Activated naive CD4-positive, alpha-beta T cell treated with anti-CD3 and anti-CD28 coated beads for 36 hours (primary cell): ENCODE measurements at regions not wholly inside any gene's neighbourhood (a gene's known extent, or its start where the extent isn't known, plus 50 kb on each side); places are given as distances from the start of the nearest gene placed in this dataset.
"Not testable (repeated sequence)": the region's sequence is repeated elsewhere in the genome, so short reads cannot be mapped to it uniquely, and the experiment has no call there.

ENCODE experiments used
- CTCF ChIA-PET: fragments of 350-600 bp; sonication (Branson Sonifier 250); formaldehyde crosslinking; loops from one replicate; lab custom pipeline; 2021; ENCODE audit warnings: antibody characterized with exemption; lab: Charles Lee
- DNase-seq: peaks from one replicate; pipeline ENCODE4 v3.0.0-alpha.2; 2020
- H3K27ac Mint-ChIP-seq: one replicate; pipeline ENCODE4 v1.8.0; 2021; ENCODE audit warnings: mild to moderate bottlenecking, mixed read lengths
- H3K27me3 Mint-ChIP-seq: one replicate; pipeline ENCODE4 v1.8.0; 2021; ENCODE audit warnings: low read depth, mixed read lengths
- H3K36me3 Mint-ChIP-seq: one replicate; pipeline ENCODE4 v1.8.0; 2021; ENCODE audit warnings: low read depth, mixed read lengths
- H3K4me1 Mint-ChIP-seq: one replicate; pipeline ENCODE4 v1.8.0; 2021; ENCODE audit warnings: low read depth, mixed read lengths
- H3K4me3 Mint-ChIP-seq: one replicate; pipeline ENCODE4 v1.8.0; 2021; ENCODE audit warnings: mild to moderate bottlenecking, moderate library complexity, mixed read lengths
- H3K9me3 Mint-ChIP-seq: one replicate; pipeline ENCODE4 v1.8.0; 2021; ENCODE audit warnings: mixed read lengths
- intact Hi-C: fragments of 100-400 bp; cut with micrococcal nuclease; formaldehyde crosslinking; loops from one replicate; pipeline ENCODE4 v1.15.1; 2023

GRCh38 chr5:57989378-57989777 lies 470.5 kb downstream of the PLK2 start:
- Mint-ChIP-seq H3K4me1 (no peaks in the 10 kb centered on the region), H3K36me3 (no peaks in the 10 kb centered on the region), H3K27me3 (peaks cover 5% of the 10 kb centered on the region), H3K4me3 (no peak overlapping the region), H3K9me3 (no peaks in the 10 kb centered on the region), H3K27ac (no peak overlapping the region)
- CTCF ChIA-PET = no interaction called here
- no peak for DNase-seq
- intact Hi-C loops = no loop called here

DNA sequence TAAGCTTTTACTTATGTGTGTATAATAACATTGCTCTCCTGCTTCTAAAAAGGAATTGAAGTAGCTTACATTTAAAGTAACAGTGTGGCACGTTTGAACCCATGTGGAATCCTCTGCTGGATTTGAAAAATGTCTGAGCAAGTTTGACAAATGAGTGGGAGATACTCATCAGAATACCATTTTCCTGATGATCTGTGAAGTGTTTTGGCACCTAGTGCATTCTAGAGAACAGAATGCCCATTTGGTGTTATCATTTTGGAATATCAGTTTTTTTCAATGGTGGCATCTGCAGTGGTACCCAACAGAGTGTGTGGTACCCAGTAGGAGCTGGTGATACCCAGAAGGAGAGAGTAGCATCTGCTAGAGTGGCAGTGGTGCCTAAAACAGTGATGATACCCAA lies 471.1 kb downstream of the PLK2 start:
- Mint-ChIP-seq H3K27ac (no peak overlapping the region), H3K36me3 (no peaks in the 10 kb centered on the region), H3K4me3 (no peak overlapping the region), H3K9me3 (no peaks in the 10 kb centered on the region), H3K4me1 (no peaks in the 10 kb centered on the region), H3K27me3 (peaks cover 5% of the 10 kb centered on the region)
- CTCF ChIA-PET = no interaction called here
- intact Hi-C loops = no loop called here
- DNase-seq = no peak

DNA sequence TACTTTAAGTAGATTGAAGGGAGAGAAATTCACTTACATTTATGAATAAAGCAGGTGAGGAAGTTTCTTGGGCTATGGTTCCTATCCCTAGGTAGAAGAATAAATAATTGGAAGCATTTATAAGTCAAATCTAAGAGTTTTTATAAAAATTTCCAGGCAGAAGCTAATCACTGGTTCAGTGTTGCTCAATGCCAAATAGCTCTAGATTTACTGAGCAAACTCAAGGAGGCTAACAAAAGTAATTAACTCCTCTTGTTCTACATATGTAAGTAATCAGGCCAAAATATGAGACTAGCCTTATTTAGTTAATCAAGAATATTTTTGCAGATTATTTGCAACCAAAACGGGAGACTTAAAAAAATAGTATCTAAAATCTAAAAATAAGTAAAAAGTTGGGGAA lies 472.3 kb downstream of the PLK2 start:
- no peak overlapping the region for H3K4me3 Mint-ChIP-seq
- no peak for DNase-seq
- intact Hi-C loops = no loop called here
- peaks cover 3% of the 10 kb centered on the region for H3K27me3 Mint-ChIP-seq
- no peaks in the 10 kb centered on the region for H3K36me3 Mint-ChIP-seq
- CTCF ChIA-PET = no interaction called here
- H3K4me1 Mint-ChIP-seq = no peaks in the 10 kb centered on the region
- no peaks in the 10 kb centered on the region for H3K9me3 Mint-ChIP-seq
- no peak overlapping the region for H3K27ac Mint-ChIP-seq

GRCh38 chr5:57986761-57987341 lies 473.0 kb downstream of the PLK2 start:
- H3K27ac Mint-ChIP-seq = no peak overlapping the region
- no peak overlapping the region for H3K4me3 Mint-ChIP-seq
- no peak for DNase-seq
- H3K9me3 Mint-ChIP-seq = no peaks in the 10 kb centered on the region
- no peaks in the 10 kb centered on the region for H3K4me1 Mint-ChIP-seq
- no peaks in the 10 kb centered on the region for H3K36me3 Mint-ChIP-seq
- CTCF ChIA-PET = no interaction called here
- H3K27me3 Mint-ChIP-seq = peaks cover 3% of the 10 kb centered on the region
- intact Hi-C loops = no loop called here

- no peaks in the 10 kb centered on the region for H3K27me3 Mint-ChIP-seq
- H3K9me3 Mint-ChIP-seq = no peaks in the 10 kb centered on the region
- CTCF ChIA-PET = no interaction called here
- H3K36me3 Mint-ChIP-seq = no peaks in the 10 kb centered on the region
- intact Hi-C loops = no loop called here
- no peaks in the 10 kb centered on the region for H3K4me1 Mint-ChIP-seq
- no peak for DNase-seq
- no peak overlapping the region for H3K27ac Mint-ChIP-seq
- no peak overlapping the region for H3K4me3 Mint-ChIP-seq
Observed at GRCh38 chr5:57983426-57983825, 476.5 kb downstream of the PLK2 start.

DNA sequence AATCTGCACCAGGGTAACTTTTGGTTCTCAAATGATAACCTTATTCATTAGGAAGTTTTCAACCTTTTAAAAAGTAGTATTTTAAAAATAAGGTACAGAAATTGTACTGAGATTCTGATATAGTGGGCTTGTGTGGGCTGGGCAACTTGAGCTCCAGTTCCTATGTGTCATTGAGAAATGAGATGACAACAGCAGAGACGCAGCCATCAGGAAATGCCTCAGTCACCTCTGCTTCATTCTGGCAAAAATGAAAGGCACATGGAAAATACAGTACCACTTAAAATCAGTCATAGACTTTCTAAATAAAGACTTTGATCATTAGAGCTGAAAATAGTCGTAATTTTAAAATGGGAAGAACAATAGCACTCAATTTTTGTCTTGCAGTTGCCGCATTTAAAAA lies 480.2 kb downstream of the PLK2 start:
- no peaks in the 10 kb centered on the region for H3K9me3 Mint-ChIP-seq
- no peak overlapping the region for H3K4me3 Mint-ChIP-seq
- H3K27ac Mint-ChIP-seq = no peak overlapping the region
- no peaks in the 10 kb centered on the region for H3K36me3 Mint-ChIP-seq
- no peaks in the 10 kb centered on the region for H3K4me1 Mint-ChIP-seq
- intact Hi-C loops = no loop called here
- DNase-seq = no peak
- CTCF ChIA-PET = no interaction called here
- H3K27me3 Mint-ChIP-seq = peaks cover 3% of the 10 kb centered on the region

- H3K27me3 Mint-ChIP-seq = peaks cover 3% of the 10 kb centered on the region
- no peak overlapping the region for H3K27ac Mint-ChIP-seq
- DNase-seq = no peak
- intact Hi-C loops = no loop called here
- no peaks in the 10 kb centered on the region for H3K36me3 Mint-ChIP-seq
- H3K9me3 Mint-ChIP-seq = no peaks in the 10 kb centered on the region
- H3K4me1 Mint-ChIP-seq = no peaks in the 10 kb centered on the region
- CTCF ChIA-PET = no interaction called here
- H3K4me3 Mint-ChIP-seq = no peak overlapping the region
Observed at GRCh38 chr5:57976506-57976905, 483.4 kb downstream of the PLK2 start.

DNA sequence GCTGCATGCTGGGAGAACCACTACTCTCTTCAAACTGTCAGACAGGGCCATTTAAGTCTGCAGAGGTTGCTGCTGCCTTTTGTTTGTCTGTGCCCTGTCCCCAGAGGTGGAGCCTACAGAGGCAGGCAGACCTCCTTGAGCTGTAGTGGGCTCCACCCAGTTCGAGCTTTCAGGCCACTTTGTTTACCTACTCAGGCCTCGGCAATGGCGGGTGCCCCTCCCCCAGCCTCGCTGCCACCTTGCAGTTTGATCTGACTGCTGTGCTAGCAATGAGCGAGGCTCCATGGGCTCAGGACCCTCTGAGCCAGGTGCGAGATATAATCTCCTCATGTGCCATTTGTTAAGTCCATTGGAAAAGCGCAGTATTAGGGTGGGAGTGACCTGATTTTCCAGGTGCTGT lies 487.8 kb downstream of the PLK2 start:
- H3K36me3 Mint-ChIP-seq, H3K27me3 Mint-ChIP-seq, DNase-seq, H3K4me3 Mint-ChIP-seq, H3K4me1 Mint-ChIP-seq, H3K9me3 Mint-ChIP-seq, intact Hi-C loops, CTCF ChIA-PET, H3K27ac Mint-ChIP-seq: not testable (repeated sequence)

GRCh38 chr5:57960569-57960968 lies 478.0 kb upstream of the ACTBL2 start:
- H3K4me1 Mint-ChIP-seq = no peaks in the 10 kb centered on the region
- intact Hi-C loops = no loop called here
- no peak for DNase-seq
- H3K4me3 Mint-ChIP-seq = no peak overlapping the region
- H3K27me3 Mint-ChIP-seq = no peaks in the 10 kb centered on the region
- CTCF ChIA-PET = no interaction called here
- no peaks in the 10 kb centered on the region for H3K36me3 Mint-ChIP-seq
- H3K9me3 Mint-ChIP-seq = peaks cover 5% of the 10 kb centered on the region
- no peak overlapping the region for H3K27ac Mint-ChIP-seq

DNA sequence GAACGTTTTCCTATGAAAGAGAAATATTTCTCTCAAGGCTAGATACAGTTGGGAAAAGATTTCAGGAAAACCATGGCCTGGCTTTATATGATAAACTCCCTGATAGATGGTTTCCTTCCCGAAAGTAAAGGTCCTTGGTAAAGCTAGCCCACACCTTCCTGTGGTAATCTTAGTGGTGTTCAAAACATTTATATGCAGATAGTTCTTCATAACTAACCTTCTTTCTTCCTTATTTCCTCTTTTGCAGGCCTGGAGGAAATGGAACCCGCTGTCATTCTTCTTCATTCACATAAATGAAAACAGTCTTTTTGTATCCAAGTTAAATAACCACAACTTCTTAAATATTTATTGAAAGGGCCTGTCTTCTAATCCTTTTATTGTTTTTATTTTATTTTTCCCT lies 474.0 kb upstream of the ACTBL2 start:
- no peak for DNase-seq
- intact Hi-C loops = no loop called here
- Mint-ChIP-seq H3K27me3 (no peaks in the 10 kb centered on the region), H3K27ac (no peak overlapping the region), H3K4me1 (no peaks in the 10 kb centered on the region), H3K9me3 (no peaks in the 10 kb centered on the region), H3K4me3 (no peak overlapping the region), H3K36me3 (no peaks in the 10 kb centered on the region)
- CTCF ChIA-PET = no interaction called here

- Mint-ChIP-seq H3K9me3 (no peaks in the 10 kb centered on the region), H3K4me1 (no peaks in the 10 kb centered on the region), H3K27me3 (no peaks in the 10 kb centered on the region)
Observed at GRCh38 chr5:57955511-57955910, 472.9 kb upstream of the ACTBL2 start.

GRCh38 chr5:57953792-57954191 lies 471.2 kb upstream of the ACTBL2 start:
- intact Hi-C loops = no loop called here
- no peak overlapping the region for H3K4me3 Mint-ChIP-seq
- H3K4me1 Mint-ChIP-seq = no peaks in the 10 kb centered on the region
- CTCF ChIA-PET = no interaction called here
- peaks cover 3% of the 10 kb centered on the region for H3K27me3 Mint-ChIP-seq
- H3K9me3 Mint-ChIP-seq = no peaks in the 10 kb centered on the region
- DNase-seq = no peak
- H3K36me3 Mint-ChIP-seq = no peaks in the 10 kb centered on the region
- no peak overlapping the region for H3K27ac Mint-ChIP-seq

More at GRCh38 chr5:57955511-57955910, 472.9 kb upstream of the ACTBL2 start:
- Mint-ChIP-seq H3K27ac (no peak overlapping the region), H3K4me3 (no peak overlapping the region), H3K36me3 (no peaks in the 10 kb centered on the region)
- CTCF ChIA-PET = no interaction called here
- intact Hi-C loops = no loop called here
- no peak for DNase-seq

GRCh38 chr5:57950616-57951228 lies 468.1 kb upstream of the ACTBL2 start:
- H3K27ac Mint-ChIP-seq = no peak overlapping the region
- H3K9me3 Mint-ChIP-seq = no peaks in the 10 kb centered on the region
- intact Hi-C loops = no loop called here
- DNase-seq = no peak
- H3K27me3 Mint-ChIP-seq = peaks cover 11% of the 10 kb centered on the region
- H3K4me1 Mint-ChIP-seq = no peaks in the 10 kb centered on the region
- CTCF ChIA-PET = no interaction called here
- no peaks in the 10 kb centered on the region for H3K36me3 Mint-ChIP-seq
- no peak overlapping the region for H3K4me3 Mint-ChIP-seq
